Neural cell (in vitro differentiated cells): ENCODE measurements at regions not wholly inside any gene's neighbourhood (a gene's known extent, or its start where the extent isn't known, plus 50 kb on each side); places are given as distances from the start of the nearest gene placed in this dataset.

Source experiments
- H2AFZ ChIP-seq: fragments of 200-600, 300-800 bp; sonication (generic), shearing (Covaris generic); 2 replicates; pipeline ENCODE4 v1.6.0; 2014; ENCODE audit warnings: low read depth, mild to moderate bottlenecking, antibody characterized with exemption, low read length, moderate library complexity
- H3F3A ChIP-seq: fragments of 200-600 bp; shearing (Covaris generic); 2 replicates; pipeline ENCODE4 v1.6.1; 2016; ENCODE audit warnings: mild to moderate bottlenecking, moderate library complexity, mixed read lengths, antibody characterized with exemption, low read length; ENCODE audit not compliant: insufficient read depth, poor library complexity, severe bottlenecking
- H3K27ac ChIP-seq: fragments of 200-600, 300-800 bp; sonication (generic), shearing (Covaris generic); 2 replicates; pipeline ENCODE4 v1.5.1; 2014; ENCODE audit warnings: mild to moderate bottlenecking, low read length, moderate library complexity
- H3K27me3 ChIP-seq: fragments of 300-800, 200-600 bp; sonication (generic), shearing (Covaris generic); 2 replicates; pipeline ENCODE4 v1.6.0; 2014; ENCODE audit warnings: mild to moderate bottlenecking, low read depth, low read length, moderate library complexity; ENCODE audit not compliant: insufficient read depth
- H3K36me3 ChIP-seq: fragments of 300-800, 200-600 bp; sonication (generic), shearing (Covaris generic); 2 replicates; pipeline ENCODE4 v1.5.1; 2014; ENCODE audit warnings: mild to moderate bottlenecking, antibody characterized with exemption, low read length, moderate library complexity; ENCODE audit not compliant: insufficient read depth
- H3K4me2 ChIP-seq: fragments of 300-800, 200-600 bp; sonication (generic), shearing (Covaris generic); 2 replicates; pipeline ENCODE4 v1.6.0; 2014; ENCODE audit warnings: mild to moderate bottlenecking, low read length
- H3K4me3 ChIP-seq: fragments of 300-800, 200-600 bp; sonication (generic), shearing (Covaris generic); 2 replicates; pipeline ENCODE4 v1.5.1; 2014; ENCODE audit warnings: mild to moderate bottlenecking, low read length, moderate library complexity
- H3K79me2 ChIP-seq: fragments of 200-600 bp; shearing (Covaris generic); replicated peaks from 2 replicates; pipeline ENCODE4 v1.6.0; 2014; ENCODE audit warnings: mild to moderate bottlenecking, low read length, moderate library complexity; ENCODE audit not compliant: insufficient read depth
- H3K9ac ChIP-seq: fragments of 300-800, 200-600 bp; sonication (generic), shearing (Covaris generic); 2 replicates; pipeline ENCODE4 v1.6.1; 2016; ENCODE audit warnings: mild to moderate bottlenecking, low read length, mixed read lengths
- H3K9me2 ChIP-seq: fragments of 200-600 bp; shearing (Covaris generic); 2 replicates; pipeline ENCODE4 v1.6.1; 2016; ENCODE audit warnings: mild to moderate bottlenecking, low read length, mixed read lengths; ENCODE audit not compliant: insufficient read depth
- H3K9me3 ChIP-seq: fragments of 200-600, 300-800 bp; sonication (generic), shearing (Covaris generic); 2 replicates; pipeline ENCODE4 v1.6.1; 2016; ENCODE audit warnings: mild to moderate bottlenecking, mixed run types, low read length, moderate library complexity, mixed read lengths
- H4K20me1 ChIP-seq: fragments of 200-600 bp; shearing (Covaris generic); 2 replicates; pipeline ENCODE4 v1.6.1; 2016; ENCODE audit warnings: mild to moderate bottlenecking, mixed run types; ENCODE audit not compliant: insufficient read depth
- EP300 ChIP-seq: fragments of 450-650 bp; conservative IDR thresholded peaks from 2 replicates; pipeline ENCODE4 v1.6.1; 2014; ENCODE audit warnings: antibody characterized with exemption, mild to moderate bottlenecking, moderate library complexity; ENCODE audit not compliant: poor library complexity, severe bottlenecking
- EZH2 ChIP-seq: fragments of 200-600, 300-800 bp; shearing (Covaris generic), sonication (generic); IDR thresholded peaks from 2 replicates; pipeline ENCODE4 v1.6.1; 2014; ENCODE audit warnings: antibody characterized with exemption, low read length, borderline replicate concordance, mild to moderate bottlenecking; ENCODE audit not compliant: insufficient read depth, poor library complexity, severe bottlenecking
- MXI1 ChIP-seq: fragments of 450-650 bp; conservative IDR thresholded peaks from 2 replicates; pipeline ENCODE4 v1.6.1; 2014; ENCODE audit warnings: antibody characterized with exemption, mild to moderate bottlenecking; ENCODE audit not compliant: poor library complexity, severe bottlenecking
- POLR2AphosphoS5 ChIP-seq: IDR thresholded peaks from 2 replicates; pipeline ENCODE4 v1.6.1; 2012
- RAD21 ChIP-seq: fragments of 450-650 bp; conservative IDR thresholded peaks from 2 replicates; pipeline ENCODE4 v1.6.1; 2014; ENCODE audit warnings: antibody characterized with exemption, mild to moderate bottlenecking, moderate library complexity
- SMC3 ChIP-seq: fragments of 450-650 bp; conservative IDR thresholded peaks from 2 replicates; pipeline ENCODE4 v1.6.1; 2014; ENCODE audit warnings: antibody characterized with exemption, mild to moderate bottlenecking, moderate library complexity; ENCODE audit not compliant: poor library complexity
- TAF1 ChIP-seq: IDR thresholded peaks from 2 replicates; pipeline ENCODE4 v1.6.1; 2012; ENCODE audit warnings: low read depth
- TF ChIP-seq, protein P1 (sequence below): IDR thresholded peaks from 2 replicates; pipeline ENCODE4 v1.6.1; 2012; ENCODE audit warnings: borderline replicate concordance
- TF ChIP-seq, protein P2 (sequence below): fragments of 450-650 bp; IDR thresholded peaks from 2 replicates; pipeline ENCODE4 v1.5.1; 2014; ENCODE audit warnings: antibody characterized with exemption, mild to moderate bottlenecking, moderate library complexity; ENCODE audit not compliant: poor library complexity, severe bottlenecking

GRCh38 chr14:23694949-23695663 is 58.9 kb downstream of the DHRS2 start:
- H3F3A ChIP-seq, result no peaks in the 10 kb centered on the region
- H3K4me2 ChIP-seq, result no peak overlapping the region
- H3K9me3 ChIP-seq, result no peaks in the 10 kb centered on the region
- no peak overlapping the region for H2AFZ ChIP-seq
- H3K27me3 ChIP-seq, result no peaks in the 10 kb centered on the region
- no peaks in the 10 kb centered on the region for H3K36me3 ChIP-seq
- no peak overlapping the region for H3K9ac ChIP-seq
- no peaks in the 10 kb centered on the region for H3K79me2 ChIP-seq
- H3K4me3 ChIP-seq, result no peak overlapping the region
- H3K9me2 ChIP-seq, result no peaks in the 10 kb centered on the region
- no peak overlapping the region for H3K27ac ChIP-seq
- TF ChIP-seq, protein P1, sequence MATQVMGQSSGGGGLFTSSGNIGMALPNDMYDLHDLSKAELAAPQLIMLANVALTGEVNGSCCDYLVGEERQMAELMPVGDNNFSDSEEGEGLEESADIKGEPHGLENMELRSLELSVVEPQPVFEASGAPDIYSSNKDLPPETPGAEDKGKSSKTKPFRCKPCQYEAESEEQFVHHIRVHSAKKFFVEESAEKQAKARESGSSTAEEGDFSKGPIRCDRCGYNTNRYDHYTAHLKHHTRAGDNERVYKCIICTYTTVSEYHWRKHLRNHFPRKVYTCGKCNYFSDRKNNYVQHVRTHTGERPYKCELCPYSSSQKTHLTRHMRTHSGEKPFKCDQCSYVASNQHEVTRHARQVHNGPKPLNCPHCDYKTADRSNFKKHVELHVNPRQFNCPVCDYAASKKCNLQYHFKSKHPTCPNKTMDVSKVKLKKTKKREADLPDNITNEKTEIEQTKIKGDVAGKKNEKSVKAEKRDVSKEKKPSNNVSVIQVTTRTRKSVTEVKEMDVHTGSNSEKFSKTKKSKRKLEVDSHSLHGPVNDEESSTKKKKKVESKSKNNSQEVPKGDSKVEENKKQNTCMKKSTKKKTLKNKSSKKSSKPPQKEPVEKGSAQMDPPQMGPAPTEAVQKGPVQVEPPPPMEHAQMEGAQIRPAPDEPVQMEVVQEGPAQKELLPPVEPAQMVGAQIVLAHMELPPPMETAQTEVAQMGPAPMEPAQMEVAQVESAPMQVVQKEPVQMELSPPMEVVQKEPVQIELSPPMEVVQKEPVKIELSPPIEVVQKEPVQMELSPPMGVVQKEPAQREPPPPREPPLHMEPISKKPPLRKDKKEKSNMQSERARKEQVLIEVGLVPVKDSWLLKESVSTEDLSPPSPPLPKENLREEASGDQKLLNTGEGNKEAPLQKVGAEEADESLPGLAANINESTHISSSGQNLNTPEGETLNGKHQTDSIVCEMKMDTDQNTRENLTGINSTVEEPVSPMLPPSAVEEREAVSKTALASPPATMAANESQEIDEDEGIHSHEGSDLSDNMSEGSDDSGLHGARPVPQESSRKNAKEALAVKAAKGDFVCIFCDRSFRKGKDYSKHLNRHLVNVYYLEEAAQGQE, result no peak
- TF ChIP-seq MXI1 (no peak), EZH2 (no peak), EP300 (no peak), TAF1 (no peak), SMC3 (no peak), POLR2AphosphoS5 (no peak), RAD21 (no peak)
- H4K20me1 ChIP-seq, result no peaks in the 10 kb centered on the region

DNA sequence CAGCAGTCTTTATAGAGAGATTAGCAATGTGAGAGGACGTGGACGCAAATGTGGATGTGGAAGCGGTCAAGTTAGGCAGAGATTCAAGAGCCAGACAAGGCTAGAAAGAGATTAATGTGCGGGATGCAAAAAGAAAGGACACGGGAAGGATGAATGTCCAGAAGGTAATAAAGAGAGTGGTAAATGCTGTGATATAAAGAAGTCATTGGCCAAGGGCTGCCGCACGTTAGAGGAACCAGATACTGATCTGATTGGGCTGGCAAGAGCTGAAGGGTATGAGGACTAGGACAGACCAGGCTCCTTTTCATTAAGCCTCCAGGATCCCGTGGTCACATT is 59.5 kb downstream of the DHRS2 start:
- H3K4me3 ChIP-seq, result no peak overlapping the region

More for the DNA sequence above, 59.5 kb downstream of the DHRS2 start:
- no peaks in the 10 kb centered on the region for H4K20me1 ChIP-seq
- H3K36me3 ChIP-seq, result no peaks in the 10 kb centered on the region
- no peaks in the 10 kb centered on the region for H3K9me2 ChIP-seq
- no peaks in the 10 kb centered on the region for H3K27me3 ChIP-seq
- no peaks in the 10 kb centered on the region for H3K79me2 ChIP-seq
- no peak overlapping the region for H3K27ac ChIP-seq
- no peaks in the 10 kb centered on the region for H3K9me3 ChIP-seq
- no peak for TF ChIP-seq EP300
- no peak for TF ChIP-seq RAD21
- no peak for TF ChIP-seq SMC3
- TF ChIP-seq EZH2, result no peak
- no peak for TF ChIP-seq POLR2AphosphoS5
- no peak for TF ChIP-seq TAF1
- TF ChIP-seq MXI1, result no peak
- TF ChIP-seq, protein P2, sequence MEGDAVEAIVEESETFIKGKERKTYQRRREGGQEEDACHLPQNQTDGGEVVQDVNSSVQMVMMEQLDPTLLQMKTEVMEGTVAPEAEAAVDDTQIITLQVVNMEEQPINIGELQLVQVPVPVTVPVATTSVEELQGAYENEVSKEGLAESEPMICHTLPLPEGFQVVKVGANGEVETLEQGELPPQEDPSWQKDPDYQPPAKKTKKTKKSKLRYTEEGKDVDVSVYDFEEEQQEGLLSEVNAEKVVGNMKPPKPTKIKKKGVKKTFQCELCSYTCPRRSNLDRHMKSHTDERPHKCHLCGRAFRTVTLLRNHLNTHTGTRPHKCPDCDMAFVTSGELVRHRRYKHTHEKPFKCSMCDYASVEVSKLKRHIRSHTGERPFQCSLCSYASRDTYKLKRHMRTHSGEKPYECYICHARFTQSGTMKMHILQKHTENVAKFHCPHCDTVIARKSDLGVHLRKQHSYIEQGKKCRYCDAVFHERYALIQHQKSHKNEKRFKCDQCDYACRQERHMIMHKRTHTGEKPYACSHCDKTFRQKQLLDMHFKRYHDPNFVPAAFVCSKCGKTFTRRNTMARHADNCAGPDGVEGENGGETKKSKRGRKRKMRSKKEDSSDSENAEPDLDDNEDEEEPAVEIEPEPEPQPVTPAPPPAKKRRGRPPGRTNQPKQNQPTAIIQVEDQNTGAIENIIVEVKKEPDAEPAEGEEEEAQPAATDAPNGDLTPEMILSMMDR, result no peak
- TF ChIP-seq, protein P1, result no peak
- H3F3A ChIP-seq, result no peaks in the 10 kb centered on the region
- no peak overlapping the region for H3K9ac ChIP-seq
- H2AFZ ChIP-seq, result no peak overlapping the region
- H3K4me2 ChIP-seq, result no peak overlapping the region
